GM12878 (cell line): ENCODE measurements at regions not wholly inside any gene's neighbourhood (a gene's known extent, or its start where the extent isn't known, plus 50 kb on each side); places are given as distances from the start of the nearest gene placed in this dataset.

Experiments
- CEBPZ ChIP-seq: fragments of 150-350 bp; IDR thresholded peaks from 2 replicates; pipeline ENCODE4 v1.6.1; 2016; ENCODE audit warnings: low read depth, low read length
- E4F1 ChIP-seq: fragments of 450-650 bp; IDR thresholded peaks from 2 replicates; pipeline ENCODE4 v1.6.1; 2018; ENCODE audit warnings: borderline replicate concordance, mild to moderate bottlenecking; ENCODE audit not compliant: partially characterized antibody
- FOXK2 ChIP-seq: fragments of 450-650 bp; IDR thresholded peaks from 2 replicates; pipeline ENCODE4 v1.6.1; 2017; ENCODE audit warnings: mild to moderate bottlenecking, moderate library complexity
- GABPA ChIP-seq: IDR thresholded peaks from 2 replicates; pipeline ENCODE4 v1.6.1; 2014; ENCODE audit warnings: antibody characterized with exemption, low read depth, mild to moderate bottlenecking, inconsistent platforms
- IKZF1 ChIP-seq: fragments of 450-650 bp; conservative IDR thresholded peaks from 2 replicates; pipeline ENCODE4 v1.6.1; 2017; ENCODE audit warnings: antibody characterized with exemption, mild to moderate bottlenecking
- IKZF2 ChIP-seq, 2 experiments: fragments of 450-650 bp; IDR thresholded peaks; 2 replicates each; pipeline ENCODE4 v1.6.1; 2017; ENCODE audit warnings: mild to moderate bottlenecking in 2 of 2, moderate library complexity in 2 of 2
- NFIC ChIP-seq: IDR thresholded peaks from 2 replicates; pipeline ENCODE4 v1.6.1; 2012; ENCODE audit warnings: low read depth, mild to moderate bottlenecking, inconsistent platforms, low read length, moderate library complexity
- SPI1 ChIP-seq: IDR thresholded peaks from 2 replicates; pipeline ENCODE4 v1.6.1; 2011; ENCODE audit warnings: low read depth, mild to moderate bottlenecking, low read length, moderate library complexity, borderline replicate concordance; ENCODE audit not compliant: insufficient read depth
- SREBF1 ChIP-seq: IDR thresholded peaks from 2 replicates; pipeline ENCODE4 v1.6.1; 2012; ENCODE audit warnings: mild to moderate bottlenecking, low read length
- TAF1 ChIP-seq: IDR thresholded peaks from 2 replicates; pipeline ENCODE4 v1.6.1; 2011; ENCODE audit warnings: mild to moderate bottlenecking, low read depth, low read length, borderline replicate concordance
- TBL1XR1 ChIP-seq: IDR thresholded peaks from 2 replicates; pipeline ENCODE4 v1.6.1; 2012; ENCODE audit warnings: low read depth, low read length, improper control_type of control experiment
- YY1 ChIP-seq: IDR thresholded peaks from 2 replicates; pipeline ENCODE4 v1.6.1; 2011; ENCODE audit warnings: low read depth, mild to moderate bottlenecking, low read length
- ZNF384 ChIP-seq: IDR thresholded peaks from 2 replicates; pipeline ENCODE4 v1.6.1; 2012; ENCODE audit warnings: low read depth, mild to moderate bottlenecking, low read length, improper control_type of control experiment, borderline replicate concordance
- TF ChIP-seq, protein P1 (sequence below): fragments of 450-650 bp; formaldehyde crosslinking; IDR thresholded peaks from 2 replicates; pipeline ENCODE4 v1.4.0; 2020; ENCODE audit warnings: mild to moderate bottlenecking, moderate library complexity
- TF ChIP-seq, protein P2 (sequence below): IDR thresholded peaks from 2 replicates; pipeline ENCODE4 v1.6.1; 2012; ENCODE audit warnings: low read depth, low read length, improper control_type of control experiment

GRCh38 chr13:76213423-76213904 is 577.3 kb downstream of the LMO7 start (continued):
- TF ChIP-seq CEBPZ = no peak
- peak; percentile 71 for TF ChIP-seq IKZF1
- TF ChIP-seq TBL1XR1 = no peak
- TF ChIP-seq SREBF1 = no peak
- TF ChIP-seq TAF1 = no peak
- no peak for TF ChIP-seq E4F1
- 0 out of 2 replicates have a peak, but pooled peaks have one; percentile 2 for TF ChIP-seq SPI1
- TF ChIP-seq, protein P1, sequence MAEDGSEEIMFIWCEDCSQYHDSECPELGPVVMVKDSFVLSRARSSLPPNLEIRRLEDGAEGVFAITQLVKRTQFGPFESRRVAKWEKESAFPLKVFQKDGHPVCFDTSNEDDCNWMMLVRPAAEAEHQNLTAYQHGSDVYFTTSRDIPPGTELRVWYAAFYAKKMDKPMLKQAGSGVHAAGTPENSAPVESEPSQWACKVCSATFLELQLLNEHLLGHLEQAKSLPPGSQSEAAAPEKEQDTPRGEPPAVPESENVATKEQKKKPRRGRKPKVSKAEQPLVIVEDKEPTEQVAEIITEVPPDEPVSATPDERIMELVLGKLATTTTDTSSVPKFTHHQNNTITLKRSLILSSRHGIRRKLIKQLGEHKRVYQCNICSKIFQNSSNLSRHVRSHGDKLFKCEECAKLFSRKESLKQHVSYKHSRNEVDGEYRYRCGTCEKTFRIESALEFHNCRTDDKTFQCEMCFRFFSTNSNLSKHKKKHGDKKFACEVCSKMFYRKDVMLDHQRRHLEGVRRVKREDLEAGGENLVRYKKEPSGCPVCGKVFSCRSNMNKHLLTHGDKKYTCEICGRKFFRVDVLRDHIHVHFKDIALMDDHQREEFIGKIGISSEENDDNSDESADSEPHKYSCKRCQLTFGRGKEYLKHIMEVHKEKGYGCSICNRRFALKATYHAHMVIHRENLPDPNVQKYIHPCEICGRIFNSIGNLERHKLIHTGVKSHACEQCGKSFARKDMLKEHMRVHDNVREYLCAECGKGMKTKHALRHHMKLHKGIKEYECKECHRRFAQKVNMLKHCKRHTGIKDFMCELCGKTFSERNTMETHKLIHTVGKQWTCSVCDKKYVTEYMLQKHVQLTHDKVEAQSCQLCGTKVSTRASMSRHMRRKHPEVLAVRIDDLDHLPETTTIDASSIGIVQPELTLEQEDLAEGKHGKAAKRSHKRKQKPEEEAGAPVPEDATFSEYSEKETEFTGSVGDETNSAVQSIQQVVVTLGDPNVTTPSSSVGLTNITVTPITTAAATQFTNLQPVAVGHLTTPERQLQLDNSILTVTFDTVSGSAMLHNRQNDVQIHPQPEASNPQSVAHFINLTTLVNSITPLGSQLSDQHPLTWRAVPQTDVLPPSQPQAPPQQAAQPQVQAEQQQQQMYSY (CRISPR knock-in tag) = no peak
- no peak for TF ChIP-seq NFIC
- TF ChIP-seq, protein P2, sequence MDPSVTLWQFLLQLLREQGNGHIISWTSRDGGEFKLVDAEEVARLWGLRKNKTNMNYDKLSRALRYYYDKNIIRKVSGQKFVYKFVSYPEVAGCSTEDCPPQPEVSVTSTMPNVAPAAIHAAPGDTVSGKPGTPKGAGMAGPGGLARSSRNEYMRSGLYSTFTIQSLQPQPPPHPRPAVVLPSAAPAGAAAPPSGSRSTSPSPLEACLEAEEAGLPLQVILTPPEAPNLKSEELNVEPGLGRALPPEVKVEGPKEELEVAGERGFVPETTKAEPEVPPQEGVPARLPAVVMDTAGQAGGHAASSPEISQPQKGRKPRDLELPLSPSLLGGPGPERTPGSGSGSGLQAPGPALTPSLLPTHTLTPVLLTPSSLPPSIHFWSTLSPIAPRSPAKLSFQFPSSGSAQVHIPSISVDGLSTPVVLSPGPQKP = no peak
- TF ChIP-seq GABPA = no peak
- no peak for TF ChIP-seq ZNF384
- peak; percentile 41 to 55; a peak in 2 of 4 replicates for TF ChIP-seq IKZF2 (IDR thresholded peaks at IDR 0.05)
- TF ChIP-seq FOXK2 = no peak
- no peak for TF ChIP-seq YY1
